Upper lobe of left lung (tissue), 4 donors: ENCODE measurements at regions not wholly inside any gene's neighbourhood (a gene's known extent, or its start where the extent isn't known, plus 50 kb on each side); places are given as distances from the start of the nearest gene placed in this dataset.

Source experiments
- EP300 ChIP-seq, 4 donors: sonication (generic); formaldehyde crosslinking; IDR thresholded peaks; one replicate each; pipeline ENCODE4 v1.5.1; 2017; ENCODE audit warnings: antibody characterized with exemption in 4 of 4, control low read depth in 2 of 4
- POLR2A ChIP-seq, 4 donors: fragments of 450-650 bp; IDR thresholded peaks; one replicate each; pipeline ENCODE4 v1.5.1; 2016 to 2017; ENCODE audit warnings: antibody characterized with exemption in 4 of 4, mild to moderate bottlenecking in 2 of 4
- TF ChIP-seq, protein P1 (sequence below), 6 experiments: fragments of 450-650 bp in 4 of 6; fragments of 200-600 bp in 2 of 6; sonication (generic) in 2 of 6; IDR thresholded peaks; one replicate each; pipeline ENCODE4 v1.5.1; 2016 to 2019; ENCODE audit warnings: antibody characterized with exemption in 6 of 6

GRCh38 chr1:159653201-159653600 is 61.2 kb downstream of the CRP start:
- TF ChIP-seq, protein P1, sequence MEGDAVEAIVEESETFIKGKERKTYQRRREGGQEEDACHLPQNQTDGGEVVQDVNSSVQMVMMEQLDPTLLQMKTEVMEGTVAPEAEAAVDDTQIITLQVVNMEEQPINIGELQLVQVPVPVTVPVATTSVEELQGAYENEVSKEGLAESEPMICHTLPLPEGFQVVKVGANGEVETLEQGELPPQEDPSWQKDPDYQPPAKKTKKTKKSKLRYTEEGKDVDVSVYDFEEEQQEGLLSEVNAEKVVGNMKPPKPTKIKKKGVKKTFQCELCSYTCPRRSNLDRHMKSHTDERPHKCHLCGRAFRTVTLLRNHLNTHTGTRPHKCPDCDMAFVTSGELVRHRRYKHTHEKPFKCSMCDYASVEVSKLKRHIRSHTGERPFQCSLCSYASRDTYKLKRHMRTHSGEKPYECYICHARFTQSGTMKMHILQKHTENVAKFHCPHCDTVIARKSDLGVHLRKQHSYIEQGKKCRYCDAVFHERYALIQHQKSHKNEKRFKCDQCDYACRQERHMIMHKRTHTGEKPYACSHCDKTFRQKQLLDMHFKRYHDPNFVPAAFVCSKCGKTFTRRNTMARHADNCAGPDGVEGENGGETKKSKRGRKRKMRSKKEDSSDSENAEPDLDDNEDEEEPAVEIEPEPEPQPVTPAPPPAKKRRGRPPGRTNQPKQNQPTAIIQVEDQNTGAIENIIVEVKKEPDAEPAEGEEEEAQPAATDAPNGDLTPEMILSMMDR (IDR thresholded peaks at IDR 0.05), result no peak
- TF ChIP-seq EP300 (IDR thresholded peaks at IDR 0.05) (no peak), POLR2A (IDR thresholded peaks at IDR 0.05) (no peak)
